ENCODE measurements at regions not wholly inside any gene's neighbourhood (a gene's known extent, or its start where the extent isn't known, plus 50 kb on each side); places are given as distances from the start of the nearest gene placed in this dataset.

- 94% methylated on average over 1 of the region's 1 CpG; no CpG with 5 or more reads in 1 of the 2 experiments for WGBS, 2 experiments (ENCODE audit: extremely low coverage in 1 of 2, insufficient coverage in 1 of 2, insufficient read length in 1 of 2, insufficient replicate concordance in 2 of 2, low coverage in 1 of 2, low lambda C conversion rate in 2 of 2, missing lambda C conversion rate in 1 of 2)
- POLR2A ChIA-PET (ENCODE audit: partially characterized antibody), result no interaction called here
- TF ChIP-seq SP1 (IDR thresholded peaks at IDR 0.05; ENCODE audit: low read depth, low read length), result no peak
- TF ChIP-seq HDAC2 (IDR thresholded peaks at IDR 0.05; ENCODE audit: borderline replicate concordance in 1 of 2, low read depth in 2 of 2, low read length in 2 of 2), result no peak
- TF ChIP-seq BCL11A (IDR thresholded peaks at IDR 0.05; ENCODE audit: low read depth in 2 of 2, low read length in 2 of 2), result no peak
- TF ChIP-seq SP4 (IDR thresholded peaks at IDR 0.05; ENCODE audit: low read length), result no peak
- TF ChIP-seq KDM4A (IDR thresholded peaks at IDR 0.05; ENCODE audit: low read depth, low read length, severe bottlenecking), result no peak
- no peak for TF ChIP-seq KDM5A (IDR thresholded peaks at IDR 0.05; ENCODE audit: low read length)
- no peak for TF ChIP-seq RBBP5 (IDR thresholded peaks at IDR 0.05; ENCODE audit: borderline replicate concordance, low read depth, low read length)
Observed at GRCh38 chr5:173768891-173769290, 119.3 kb upstream of the CPEB4 start.

More at GRCh38 chr5:173768891-173769290, 119.3 kb upstream of the CPEB4 start:
- Histone ChIP-seq H3K79me1 (ENCODE audit: low read depth, low read length) (no peaks in the 10 kb centered on the region), H2BK5ac (ENCODE audit: low read depth, low read length) (no peak overlapping the region), H2BK15ac (ENCODE audit: low read length) (no peak overlapping the region), H3K9me3 (ENCODE audit: insufficient read depth in 2 of 2, low read depth in 1 of 2, low read length in 1 of 2) (no peaks in the 10 kb centered on the region), H3K56ac (replicated peaks; ENCODE audit: insufficient read length, low read depth, low read length) (no peak overlapping the region), H2BK120ac (replicated peaks; ENCODE audit: low read depth, low read length) (no peak overlapping the region), H3K4me3 (ENCODE audit: extremely low read depth in 1 of 4, insufficient read depth in 2 of 4, low read depth in 3 of 4, low read length in 4 of 4) (no peak overlapping the region), H4K5ac (ENCODE audit: insufficient read length, low read depth, low read length) (no peak overlapping the region), H3K4me1 (replicated peaks in 1 of 4; ENCODE audit: control insufficient read depth in 3 of 4, insufficient read depth in 4 of 4, low read length in 3 of 4) (peaks cover 4 to 11% (median 7%) of the 10 kb centered on the region in 4 experiments; a peak in 5 of 7 replicates), H3K23ac (ENCODE audit: insufficient read length) (no peak overlapping the region), H3K9ac (replicated peaks in 1 of 4; ENCODE audit: extremely low read depth in 1 of 4, low read depth in 3 of 4, low read length in 3 of 4) (no peak overlapping the region), H3K18ac (ENCODE audit: extremely low read depth, low read length) (no peak overlapping the region), H2AK5ac (ENCODE audit: low read depth, low read length) (no peak overlapping the region), H2BK20ac (ENCODE audit: low read length) (no peak overlapping the region), H3K14ac (ENCODE audit: insufficient read length) (no peak overlapping the region), H3K79me2 (ENCODE audit: control insufficient read depth in 1 of 2, insufficient read depth in 2 of 2, low read length in 2 of 2) (no peaks in the 10 kb centered on the region), H4K91ac (replicated peaks; ENCODE audit: insufficient read length, low read length) (no peak overlapping the region), H2BK12ac (ENCODE audit: low read depth, low read length) (no peak overlapping the region), H3K36me3 (ENCODE audit: control insufficient read depth in 2 of 4, insufficient read depth in 4 of 4, low read length in 3 of 4) (no peaks in the 10 kb centered on the region; a peak in 1 of 8 replicates), H3K27me3 (replicated peaks in 1 of 4; ENCODE audit: control insufficient read depth in 3 of 4, extremely low read depth in 1 of 4, insufficient read depth in 3 of 4, low read length in 3 of 4) (no peaks in the 10 kb centered on the region; a peak in 2 of 7 replicates), H3K23me2 (ENCODE audit: low read depth, low read length) (peaks cover 3% of the 10 kb centered on the region), H3K27ac (ENCODE audit: low read depth, low read length) (no peak overlapping the region), H4K8ac (ENCODE audit: extremely low read depth, insufficient read depth, low read length) (no peak overlapping the region), H3K4ac (replicated peaks; ENCODE audit: insufficient read length, low read depth, low read length) (no peak overlapping the region), H4K20me1 (replicated peaks in 1 of 2; ENCODE audit: control insufficient read depth in 1 of 2, insufficient read depth in 2 of 2, low read length in 2 of 2) (no peaks in the 10 kb centered on the region), H2AFZ (ENCODE audit: low read length) (no peak overlapping the region), H3K4me2 (ENCODE audit: insufficient read depth in 1 of 2, low read depth in 2 of 2, low read length in 2 of 2) (no peak overlapping the region)
- no peak for FAIRE-seq
- no peak for DNase-seq (ENCODE audit: low read depth in 1 of 2, low spot score in 2 of 2)
- CTCF ChIA-PET (ENCODE audit: partially characterized antibody), result interaction anchor here (0.7 to 0.8 kb wide), 2 partner anchors 17 to 91 kb away, joined by 3 read pairs; no protein-coding TSS in a partner anchor
